ENCODE measurements at regions not wholly inside any gene's neighbourhood (a gene's known extent, or its start where the extent isn't known, plus 50 kb on each side); places are given as distances from the start of the nearest gene placed in this dataset.
A peak's percentile ranks its signal among the peaks of the same experiment; 100 is the strongest.
"Not testable (repeated sequence)": the region's sequence is repeated elsewhere in the genome, so short reads cannot be mapped to it uniquely, and the experiment has no call there.

DNA sequence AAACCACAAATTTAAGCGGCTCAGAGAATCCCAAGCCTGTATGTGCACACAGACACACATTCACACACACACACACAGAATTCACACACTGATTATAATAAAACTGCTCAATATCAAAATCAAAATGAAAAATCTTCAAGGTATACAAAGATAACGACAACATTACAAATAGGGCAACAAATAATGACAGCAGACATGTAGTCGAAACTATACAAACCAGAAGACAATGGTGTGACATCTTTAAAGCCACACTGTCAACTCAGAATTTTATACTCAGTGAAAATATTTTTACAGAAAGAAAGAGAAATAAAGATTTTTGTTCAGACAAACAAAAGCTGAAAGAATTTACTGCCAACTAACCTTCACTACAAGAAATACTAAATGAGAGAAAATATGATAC is 333.4 kb downstream of the INSIG2 start:
- no peak for DNase-seq (ENCODE audit: low read depth)

DNA sequence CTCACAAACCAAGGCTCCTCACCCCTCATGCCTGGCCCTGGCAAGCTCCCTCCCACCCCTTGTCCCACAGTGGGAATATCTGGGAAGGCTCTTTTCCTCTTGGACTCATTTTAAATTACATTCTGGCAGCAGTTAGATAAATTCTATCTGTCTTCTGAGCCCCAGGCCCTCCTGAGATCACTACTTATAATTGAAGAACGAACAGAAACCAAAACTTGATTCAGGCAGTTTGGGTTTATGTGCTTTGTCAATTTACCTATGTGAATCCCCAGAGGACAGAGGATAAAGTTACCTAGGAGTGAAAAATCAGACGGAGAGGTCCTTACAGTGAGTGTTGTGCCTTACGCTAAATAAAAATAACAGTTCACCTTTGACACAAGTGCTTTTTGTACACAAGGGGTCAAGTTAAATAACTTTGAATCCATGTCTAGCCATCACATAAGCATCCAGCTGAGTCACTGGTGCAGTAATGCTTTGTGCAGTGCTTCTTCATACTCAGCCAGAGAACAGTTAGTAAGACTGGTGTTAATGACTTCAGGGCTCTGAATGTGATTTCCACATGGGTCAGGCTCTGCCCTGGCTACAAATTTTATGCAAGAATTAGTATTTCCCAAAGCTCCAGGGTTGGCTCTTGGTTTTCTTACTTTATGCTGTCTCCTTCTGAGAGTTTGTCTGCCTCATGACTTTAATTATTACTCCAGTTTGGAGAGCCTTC is 329.3 kb downstream of the INSIG2 start:
- TF ChIP-seq, protein P1, sequence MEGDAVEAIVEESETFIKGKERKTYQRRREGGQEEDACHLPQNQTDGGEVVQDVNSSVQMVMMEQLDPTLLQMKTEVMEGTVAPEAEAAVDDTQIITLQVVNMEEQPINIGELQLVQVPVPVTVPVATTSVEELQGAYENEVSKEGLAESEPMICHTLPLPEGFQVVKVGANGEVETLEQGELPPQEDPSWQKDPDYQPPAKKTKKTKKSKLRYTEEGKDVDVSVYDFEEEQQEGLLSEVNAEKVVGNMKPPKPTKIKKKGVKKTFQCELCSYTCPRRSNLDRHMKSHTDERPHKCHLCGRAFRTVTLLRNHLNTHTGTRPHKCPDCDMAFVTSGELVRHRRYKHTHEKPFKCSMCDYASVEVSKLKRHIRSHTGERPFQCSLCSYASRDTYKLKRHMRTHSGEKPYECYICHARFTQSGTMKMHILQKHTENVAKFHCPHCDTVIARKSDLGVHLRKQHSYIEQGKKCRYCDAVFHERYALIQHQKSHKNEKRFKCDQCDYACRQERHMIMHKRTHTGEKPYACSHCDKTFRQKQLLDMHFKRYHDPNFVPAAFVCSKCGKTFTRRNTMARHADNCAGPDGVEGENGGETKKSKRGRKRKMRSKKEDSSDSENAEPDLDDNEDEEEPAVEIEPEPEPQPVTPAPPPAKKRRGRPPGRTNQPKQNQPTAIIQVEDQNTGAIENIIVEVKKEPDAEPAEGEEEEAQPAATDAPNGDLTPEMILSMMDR (IDR thresholded peaks at IDR 0.05; ENCODE audit: control insufficient read depth, insufficient read depth, low read depth, low read length, missing control alignments): no peak
- peak; percentile 44 for DNase-seq (ENCODE audit: low read depth)
- H3K4me3 ChIP-seq (ENCODE audit: control insufficient read depth, low read depth, low read length): no peak overlapping the region

More for the DNA sequence above, 333.4 kb downstream of the INSIG2 start:
- H3K4me3 ChIP-seq (ENCODE audit: control insufficient read depth, low read depth, low read length): no peak overlapping the region
- TF ChIP-seq, protein P1 (IDR thresholded peaks at IDR 0.05; ENCODE audit: control insufficient read depth, insufficient read depth, low read depth, low read length, missing control alignments): no peak

DNA sequence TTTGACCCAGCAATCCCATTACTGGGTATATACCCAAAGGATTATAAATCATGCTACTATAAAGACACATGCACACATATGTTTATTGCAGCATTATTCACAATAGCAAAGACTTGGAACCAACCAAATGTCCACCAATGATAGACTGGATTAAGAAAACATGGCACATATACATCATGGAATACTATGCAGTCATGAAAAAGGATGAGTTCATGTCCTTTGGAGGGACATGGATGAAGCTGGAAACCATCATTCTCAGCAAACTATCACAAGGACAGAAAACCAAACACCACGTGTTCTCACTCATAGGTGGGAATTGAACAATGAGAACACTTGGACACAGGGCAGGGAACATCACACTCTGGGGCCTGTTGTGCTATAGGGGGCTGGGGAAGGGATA is 326.9 kb downstream of the INSIG2 start:
- not testable (repeated sequence) for H3K4me3 ChIP-seq (ENCODE audit: control insufficient read depth, low read depth, low read length); DNase-seq (ENCODE audit: low read depth)

DNA sequence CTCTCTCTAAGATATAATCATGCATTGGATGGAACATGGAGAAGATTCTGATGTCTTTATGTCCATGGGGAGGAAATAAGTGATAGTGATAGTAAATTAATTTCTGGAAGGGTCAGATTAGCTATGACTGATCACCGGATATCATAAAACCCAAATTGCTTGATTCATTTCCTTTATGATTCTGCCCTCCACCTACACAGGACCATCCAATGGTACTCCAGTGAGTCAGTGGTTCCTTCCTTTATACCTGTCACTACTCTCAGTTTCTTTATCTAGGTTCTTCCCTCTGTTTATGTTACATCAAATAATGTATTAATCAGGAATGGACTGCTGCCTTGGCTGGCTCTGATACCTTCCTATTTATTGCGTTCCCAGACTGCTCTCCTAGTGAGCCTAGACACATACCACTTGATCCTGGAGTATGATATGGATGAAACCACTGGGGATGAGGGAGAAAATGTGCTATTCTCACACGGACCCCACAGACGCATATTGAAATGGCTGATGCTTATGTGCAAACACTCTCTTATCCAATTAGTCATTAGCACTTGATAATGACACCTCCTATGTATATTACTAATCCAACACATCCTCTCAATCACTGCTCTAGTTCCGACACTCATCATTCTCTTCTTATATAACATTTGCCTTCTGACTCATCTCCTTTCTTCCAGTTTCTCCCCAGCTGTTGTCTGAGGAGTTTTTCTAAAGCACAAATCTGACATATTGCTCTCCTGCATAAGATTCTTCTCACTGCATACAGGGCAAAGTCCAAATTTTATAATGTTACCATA is 315.6 kb downstream of the INSIG2 start:
- no peak for DNase-seq (ENCODE audit: low read depth)
- H3K4me3 ChIP-seq (ENCODE audit: control insufficient read depth, low read depth, low read length): no peak overlapping the region
- TF ChIP-seq, protein P1 (IDR thresholded peaks at IDR 0.05; ENCODE audit: control insufficient read depth, insufficient read depth, low read depth, low read length, missing control alignments): no peak

DNA sequence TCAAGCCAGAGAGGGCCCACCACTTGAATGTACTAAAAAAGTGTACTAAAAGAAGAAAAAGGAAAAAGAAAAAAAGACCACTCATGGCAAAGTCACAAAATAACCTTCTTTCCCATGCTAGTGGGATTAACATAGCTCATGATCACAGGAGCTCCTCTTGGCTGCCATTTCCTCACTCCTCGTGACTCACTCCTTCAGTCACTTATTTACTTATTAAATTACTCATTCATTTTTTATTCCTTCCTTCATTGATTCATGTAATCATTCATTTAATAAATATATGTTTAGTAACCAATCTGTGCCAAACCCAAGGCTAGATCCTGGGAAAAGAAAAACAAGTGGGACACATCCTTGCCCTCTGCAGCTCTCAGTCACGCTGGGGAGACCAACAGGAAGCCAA is 300.5 kb downstream of the INSIG2 start:
- TF ChIP-seq, protein P1 (IDR thresholded peaks at IDR 0.05; ENCODE audit: control insufficient read depth, insufficient read depth, low read depth, low read length, missing control alignments): no peak
- no peak overlapping the region for H3K4me3 ChIP-seq (ENCODE audit: control insufficient read depth, low read depth, low read length)
- no peak for DNase-seq (ENCODE audit: low read depth)

DNA sequence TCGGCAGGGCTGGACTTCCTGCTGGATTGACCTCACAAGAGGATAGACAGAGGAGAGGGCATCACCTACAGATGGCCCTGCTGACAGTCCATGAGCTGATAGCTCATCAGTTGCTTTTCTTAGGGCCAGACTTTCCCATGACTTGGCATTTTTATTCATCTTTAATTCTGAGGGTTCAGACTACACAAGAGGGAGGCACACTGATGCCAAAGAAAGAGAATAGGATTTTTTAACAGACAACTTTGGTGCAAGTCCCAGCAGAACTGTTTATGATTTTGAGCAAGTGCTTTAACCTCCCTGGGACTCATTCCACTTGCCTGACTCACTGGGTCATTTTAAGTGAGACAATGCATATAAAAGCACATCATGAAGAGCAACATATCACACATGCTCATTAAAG is 299.2 kb downstream of the INSIG2 start:
- H3K4me3 ChIP-seq (ENCODE audit: control insufficient read depth, low read depth, low read length): no peak overlapping the region
- TF ChIP-seq, protein P1 (IDR thresholded peaks at IDR 0.05; ENCODE audit: control insufficient read depth, insufficient read depth, low read depth, low read length, missing control alignments): no peak
- peak; percentile 72 for DNase-seq (ENCODE audit: low read depth)

DNA sequence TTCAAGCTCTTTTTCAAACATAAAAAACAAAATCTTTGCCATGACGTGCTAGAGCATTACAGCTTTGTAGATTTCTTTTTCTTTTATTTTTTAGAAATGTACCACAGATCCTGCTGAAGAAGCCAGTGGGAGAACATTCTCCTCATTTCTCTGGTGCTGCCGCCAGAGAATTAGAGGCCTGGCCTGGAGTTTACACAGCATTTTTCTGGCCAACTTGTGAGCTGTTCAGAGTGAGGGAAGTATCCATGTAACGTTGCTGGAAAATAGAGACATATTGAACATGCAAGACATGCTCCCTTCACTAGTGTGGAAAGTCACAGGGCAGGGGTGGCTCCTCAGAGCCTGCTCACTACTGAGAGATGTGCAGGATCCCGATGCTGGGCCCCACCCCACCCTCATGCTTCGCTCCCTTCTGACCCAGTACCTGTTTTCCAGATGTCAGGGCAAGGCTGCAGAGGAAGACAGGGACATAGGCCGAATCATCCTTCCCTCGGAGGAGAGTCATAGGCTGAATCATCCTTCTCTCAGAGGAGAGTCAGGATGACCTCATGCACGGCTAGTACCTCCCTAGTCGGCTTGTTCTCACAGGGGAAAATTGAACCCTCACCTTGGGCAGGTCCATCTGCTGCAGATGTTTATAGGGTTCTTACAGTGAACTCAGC is 298.5 kb downstream of the INSIG2 start:
- no peak overlapping the region for H3K4me3 ChIP-seq (ENCODE audit: control insufficient read depth, low read depth, low read length)
- TF ChIP-seq, protein P1 (IDR thresholded peaks at IDR 0.05; ENCODE audit: control insufficient read depth, insufficient read depth, low read depth, low read length, missing control alignments): no peak
- peak; percentile 27 for DNase-seq (ENCODE audit: low read depth)

Measured in AG09309 (cell line).